Activated CD8-positive, alpha-beta memory T cell treated with anti-CD3 and anti-CD28 coated beads for 4 hours (primary cell): ENCODE measurements at regions not wholly inside any gene's neighbourhood (a gene's known extent, or its start where the extent isn't known, plus 50 kb on each side); places are given as distances from the start of the nearest gene placed in this dataset.

ENCODE experiments used
- DNase-seq, 2 donors: peaks; one replicate each; pipeline ENCODE4 v3.0.0-alpha.2; 2020; ENCODE audit warnings: low read depth in 2 of 2

GRCh38 chr9:75616052-75616451, 274.4 kb upstream of the PCSK5 start:
- DNase-seq = no peak

DNA sequence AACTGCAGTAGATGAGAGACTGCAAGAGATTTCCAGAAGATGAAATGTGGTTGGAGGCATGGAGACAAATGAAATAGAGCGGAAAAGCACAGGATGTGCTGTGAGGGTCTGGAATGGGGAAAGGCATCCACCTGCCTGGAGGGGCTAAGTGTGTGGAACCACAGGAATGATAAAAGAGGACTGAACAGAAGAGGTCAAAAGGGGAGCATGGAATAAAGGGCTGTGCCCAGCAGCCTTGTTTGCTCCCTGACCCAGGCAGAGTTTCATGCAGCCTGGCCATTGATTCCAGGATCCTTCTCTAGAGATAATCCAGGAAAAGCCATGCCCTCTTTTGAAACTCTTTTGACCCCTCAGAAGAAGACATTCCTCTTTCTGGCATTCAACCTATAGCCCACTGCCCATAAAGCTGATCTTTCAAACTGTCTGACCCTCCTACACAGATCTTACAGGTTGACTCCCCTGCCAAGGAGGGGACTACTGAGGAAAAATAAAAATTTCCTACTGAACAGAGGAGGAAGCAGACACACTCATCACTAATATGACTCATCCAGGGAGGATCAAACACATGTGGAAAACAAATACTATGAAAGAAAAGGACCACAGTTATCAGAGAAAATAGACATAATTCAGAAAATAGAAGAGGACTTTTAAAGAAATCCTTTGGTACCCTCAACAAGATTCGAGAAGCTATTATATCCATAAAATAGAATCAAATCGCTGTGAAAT, 273.5 kb upstream of the PCSK5 start:
- no peak for DNase-seq

DNA sequence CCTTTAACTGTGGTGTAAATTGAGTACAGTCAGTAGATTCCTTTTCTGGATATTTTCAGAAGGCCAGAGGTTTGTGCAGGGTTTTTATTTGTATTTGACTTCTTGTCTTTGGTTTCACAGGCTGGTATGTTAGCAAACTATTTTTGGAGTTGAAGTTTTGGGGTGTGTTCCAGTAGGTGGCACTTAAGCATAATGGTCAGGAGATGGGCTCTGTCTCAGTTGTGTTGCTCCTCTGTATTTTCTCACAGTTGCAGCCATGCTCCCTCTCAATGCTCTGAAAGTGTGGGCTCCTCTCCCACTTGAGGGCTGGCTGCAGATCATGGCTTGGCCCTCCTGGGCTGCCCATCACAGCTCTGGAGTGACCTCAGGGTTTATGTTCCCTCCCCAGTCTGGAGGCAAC, 267.0 kb upstream of the PCSK5 start:
- DNase-seq = no peak

DNA sequence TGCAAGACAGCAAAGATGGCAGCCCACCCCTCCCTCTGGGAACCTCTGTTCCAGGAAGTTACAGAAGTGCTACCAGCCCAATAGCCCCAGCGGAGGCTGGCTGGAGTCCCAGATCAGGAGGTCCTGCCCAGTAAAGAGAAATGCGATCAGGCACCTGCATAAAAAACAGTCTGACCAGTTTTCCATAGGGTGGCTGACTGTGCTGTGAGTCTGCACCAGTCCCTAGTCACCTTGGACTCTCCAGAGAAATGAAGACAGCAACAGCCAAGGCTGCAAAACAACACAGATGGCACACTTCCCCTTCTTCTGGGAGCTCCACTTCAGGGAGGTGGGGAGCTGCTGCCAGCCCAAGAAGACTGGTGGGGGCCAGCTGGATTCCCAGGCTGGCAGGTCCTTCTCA, 265.5 kb upstream of the PCSK5 start:
- no peak for DNase-seq

DNA sequence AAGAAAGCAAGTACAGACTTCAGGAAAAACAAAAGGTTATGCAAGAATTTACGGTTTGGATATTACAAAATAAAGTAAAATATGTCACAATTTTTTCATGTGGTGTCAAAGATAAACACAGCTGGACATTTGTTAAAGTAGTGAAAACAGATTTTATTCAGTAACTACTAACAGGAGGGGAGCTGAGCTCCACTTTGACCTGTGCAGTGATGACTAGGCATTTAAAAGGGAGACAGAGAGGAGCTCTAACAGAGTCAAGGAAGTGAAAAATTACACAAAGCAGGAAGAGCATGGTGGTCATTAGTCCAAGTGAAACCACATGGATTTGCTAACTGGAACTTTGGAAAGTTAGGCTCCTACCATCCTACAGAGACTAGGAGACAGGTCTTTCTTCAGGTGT, 263.6 kb upstream of the PCSK5 start:
- DNase-seq = no peak

- no peak for DNase-seq
Measured at GRCh38 chr9:75628952-75629351, 261.5 kb upstream of the PCSK5 start.

- DNase-seq = no peak
Measured at GRCh38 chr9:75633451-75634057, 256.9 kb upstream of the PCSK5 start.

DNA sequence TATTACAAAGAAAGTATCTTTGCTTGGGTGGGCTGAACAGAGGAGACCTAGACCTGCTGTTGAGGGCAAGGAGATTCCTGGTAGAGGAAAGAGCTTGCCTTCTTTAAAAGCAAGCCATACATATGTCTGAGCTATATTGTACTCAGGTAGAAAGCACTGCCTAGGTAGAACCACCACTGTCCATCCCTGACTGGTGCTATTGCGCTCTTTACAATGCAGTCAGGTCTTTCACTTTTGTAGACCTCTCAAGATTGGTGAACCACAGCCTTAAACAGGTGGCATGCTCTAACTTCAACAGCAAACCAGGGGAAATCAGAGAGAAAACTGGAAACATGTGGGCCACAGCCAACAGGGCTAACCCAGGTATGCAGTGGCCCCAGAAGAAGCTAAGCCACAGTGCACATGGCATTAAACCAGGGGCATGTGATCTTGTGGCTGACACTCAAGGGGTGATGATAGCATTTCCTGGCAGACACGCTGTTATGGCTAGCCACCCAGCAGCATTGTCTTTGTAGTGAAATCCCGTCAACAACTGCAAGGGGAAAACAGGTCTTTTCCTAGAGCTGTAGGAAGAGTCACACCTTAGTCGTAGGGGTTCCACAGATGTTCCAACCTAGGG, 253.9 kb upstream of the PCSK5 start:
- DNase-seq = no peak

GRCh38 chr9:75639971-75640610, 250.4 kb upstream of the PCSK5 start:
- no peak for DNase-seq

- no peak for DNase-seq
Measured at GRCh38 chr9:75642522-75642921, 248.0 kb upstream of the PCSK5 start.

- DNase-seq = no peak
Measured at GRCh38 chr9:75644649-75645048, 245.8 kb upstream of the PCSK5 start.

- DNase-seq = no peak
Measured at GRCh38 chr9:75648034-75648433, 242.4 kb upstream of the PCSK5 start.

GRCh38 chr9:75649060-75649459, 241.4 kb upstream of the PCSK5 start:
- no peak for DNase-seq

DNA sequence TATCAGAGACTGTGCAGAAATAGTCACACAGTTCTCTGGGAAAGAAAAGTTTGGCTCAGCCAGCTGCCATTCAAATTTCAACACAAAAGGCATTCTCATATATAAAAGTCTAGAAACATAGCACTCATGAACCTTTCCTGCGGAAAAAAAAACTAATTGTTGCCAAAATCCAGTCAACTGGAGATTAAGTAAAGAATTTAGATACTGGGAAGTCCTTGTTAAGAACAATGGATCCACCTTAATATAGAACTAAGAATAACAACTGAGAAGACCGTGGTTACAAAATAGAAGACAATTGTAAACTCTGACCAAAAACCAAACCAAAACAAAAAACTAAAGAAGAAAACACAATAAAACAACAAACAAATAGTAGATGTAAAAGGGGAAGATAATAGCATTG, 238.8 kb upstream of the PCSK5 start:
- no peak for DNase-seq

DNA sequence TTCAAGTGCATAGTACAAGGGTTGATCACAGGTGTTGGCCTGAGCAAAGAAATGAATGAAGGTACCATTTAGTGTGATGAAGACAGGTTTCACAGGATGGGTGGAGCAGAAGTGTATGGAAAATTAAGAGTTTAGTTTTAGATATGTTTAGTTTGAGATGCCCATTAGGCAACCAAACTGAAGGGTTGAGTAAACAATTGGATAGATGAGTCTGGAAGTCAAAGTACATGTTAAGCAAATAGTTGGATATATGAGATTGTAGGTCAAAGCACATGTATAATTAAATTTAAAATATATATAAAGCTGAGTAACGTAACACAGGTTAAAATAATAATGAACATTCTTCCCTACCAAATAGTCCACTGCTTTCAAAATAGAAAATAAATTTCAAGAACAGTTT, 237.1 kb upstream of the PCSK5 start:
- no peak for DNase-seq

- no peak for DNase-seq
Measured at GRCh38 chr9:75653750-75654149, 236.7 kb upstream of the PCSK5 start.

DNA sequence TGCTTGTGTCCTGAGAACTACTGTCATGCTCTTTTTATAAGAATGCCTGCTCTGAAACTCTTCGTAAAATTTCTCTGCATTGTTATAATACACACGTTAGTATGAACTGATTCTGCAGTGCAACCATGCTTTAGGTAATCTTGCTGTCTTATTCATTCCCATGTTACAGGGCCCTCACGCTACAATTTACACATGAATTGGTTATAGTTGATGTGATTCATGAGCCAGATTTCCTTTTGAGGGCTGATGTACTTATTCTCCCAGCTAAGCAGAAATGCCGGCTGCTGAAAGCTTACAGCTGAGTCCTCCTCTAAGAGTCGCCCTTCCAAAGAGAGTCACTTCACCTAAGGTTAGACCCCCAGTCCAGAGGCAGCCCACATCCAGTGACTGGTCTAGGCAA, 233.5 kb upstream of the PCSK5 start:
- no peak for DNase-seq

DNA sequence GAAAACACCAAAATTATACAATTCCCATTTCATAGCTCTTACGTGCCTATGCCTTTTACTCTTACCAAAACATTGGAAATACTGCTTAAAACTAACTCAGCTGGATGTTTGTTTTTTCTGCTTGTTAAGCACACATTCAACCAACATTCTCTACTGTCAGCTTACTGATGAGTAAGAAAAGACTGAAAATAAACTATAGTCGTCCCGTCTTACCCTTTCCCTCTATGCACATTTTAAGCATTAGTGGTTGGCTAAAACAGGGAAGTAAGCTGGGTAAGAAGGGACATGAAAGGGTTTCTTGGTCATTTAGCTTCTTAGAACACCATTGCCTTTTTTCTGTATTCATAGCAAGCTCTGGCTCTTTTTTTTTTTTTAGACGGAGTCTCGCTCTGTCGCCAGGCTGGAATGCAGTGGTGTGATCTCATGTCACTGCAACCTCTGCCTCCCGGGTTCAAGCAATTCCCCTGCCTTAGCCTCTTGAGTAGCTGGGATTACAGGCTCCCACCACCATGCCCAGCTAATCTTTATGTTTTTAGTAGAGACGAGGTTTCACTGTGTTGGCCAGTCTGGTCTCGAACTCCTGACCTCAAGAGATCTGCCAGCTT, 232.1 kb upstream of the PCSK5 start:
- no peak for DNase-seq

DNA sequence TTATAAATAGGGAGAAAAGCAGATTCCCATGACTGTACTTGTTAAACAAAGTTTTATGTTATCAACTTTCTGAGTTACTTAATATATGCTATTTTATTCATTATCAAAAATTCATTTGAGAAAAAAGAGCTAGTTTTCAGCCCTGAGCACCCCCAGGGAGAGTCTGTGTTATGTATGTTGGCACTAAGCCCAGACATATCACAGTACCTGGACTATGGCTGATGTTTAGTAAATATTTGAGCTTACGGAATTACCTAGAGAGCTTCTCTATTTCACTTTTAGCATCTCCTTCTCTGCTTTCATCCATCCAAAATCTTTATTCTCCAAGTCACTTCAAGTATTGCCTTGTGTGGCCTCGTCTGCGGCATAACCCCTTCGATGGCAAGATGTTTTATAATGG, 225.9 kb upstream of the PCSK5 start:
- DNase-seq = no peak

GRCh38 chr9:75666856-75667554, 223.5 kb upstream of the PCSK5 start:
- DNase-seq = no peak

GRCh38 chr9:75669721-75670120, 220.8 kb upstream of the PCSK5 start:
- DNase-seq = no peak

- DNase-seq = no peak
Measured at GRCh38 chr9:75671354-75671753, 219.1 kb upstream of the PCSK5 start.
